Muscle layer of duodenum (tissue), 2 donors: ENCODE measurements at regions not wholly inside any gene's neighbourhood (a gene's known extent, or its start where the extent isn't known, plus 50 kb on each side); places are given as distances from the start of the nearest gene placed in this dataset.

Source experiments
- H3K27ac ChIP-seq: one replicate; pipeline ENCODE4 v1.7.0; 2013; ENCODE audit warnings: mild to moderate bottlenecking, low read length
- H3K27me3 ChIP-seq: one replicate; pipeline ENCODE4 v1.7.0; 2013; ENCODE audit warnings: low read depth, mild to moderate bottlenecking, control low read depth, low read length
- H3K36me3 ChIP-seq, 2 donors: one replicate each; pipeline ENCODE4 v1.7.0; 2013; ENCODE audit warnings: low read length in 2 of 2, control low read depth in 1 of 2, mild to moderate bottlenecking in 1 of 2; ENCODE audit not compliant: insufficient read depth in 2 of 2, control insufficient read depth in 1 of 2
- H3K4me1 ChIP-seq, 2 donors: one replicate each; pipeline ENCODE4 v1.7.0; 2013; ENCODE audit warnings: low read length in 2 of 2, mild to moderate bottlenecking in 2 of 2, control low read depth in 1 of 2, moderate library complexity in 1 of 2; ENCODE audit not compliant: insufficient read depth in 2 of 2, control insufficient read depth in 1 of 2
- H3K4me3 ChIP-seq, 2 donors: one replicate each; pipeline ENCODE4 v1.7.0; 2013; ENCODE audit warnings: low read length in 2 of 2, low read depth in 1 of 2, mild to moderate bottlenecking in 1 of 2
- H3K9me3 ChIP-seq, 2 donors: one replicate each; pipeline ENCODE4 v1.7.0; 2013; ENCODE audit warnings: low read length in 2 of 2, control low read depth in 1 of 2, mild to moderate bottlenecking in 1 of 2; ENCODE audit not compliant: control insufficient read depth in 1 of 2
- donor health status: healthy.

GRCh38 chr5:86671536-86671935 is 53.8 kb downstream of the COX7C start:
- Histone ChIP-seq H3K27ac (no peak overlapping the region), H3K4me3 (no peak overlapping the region), H3K9me3 (no peaks in the 10 kb centered on the region), H3K27me3 (no peaks in the 10 kb centered on the region), H3K36me3 (no peaks in the 10 kb centered on the region), H3K4me1 (no peaks in the 10 kb centered on the region)

DNA sequence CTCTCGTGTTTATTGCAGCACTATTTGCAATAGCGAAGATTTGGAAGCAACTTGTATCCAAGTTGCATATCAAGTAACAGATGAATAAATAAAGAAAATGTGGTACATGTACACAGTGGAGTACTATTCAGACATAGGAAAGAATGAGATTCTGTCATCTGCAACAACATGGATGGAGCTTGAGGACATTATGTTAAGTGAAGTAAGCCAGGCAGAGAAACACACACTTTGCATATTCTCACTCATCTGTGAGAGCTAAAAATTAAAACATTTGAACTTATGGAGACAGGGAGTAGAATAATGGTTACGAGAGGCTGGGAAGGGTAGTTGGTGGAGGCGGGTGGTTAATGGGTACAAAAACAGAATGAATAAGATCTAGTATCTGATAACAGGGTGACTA is 56.3 kb downstream of the COX7C start:
- Histone ChIP-seq H3K4me1 (no peaks in the 10 kb centered on the region), H3K36me3 (no peaks in the 10 kb centered on the region), H3K9me3 (no peaks in the 10 kb centered on the region)

DNA sequence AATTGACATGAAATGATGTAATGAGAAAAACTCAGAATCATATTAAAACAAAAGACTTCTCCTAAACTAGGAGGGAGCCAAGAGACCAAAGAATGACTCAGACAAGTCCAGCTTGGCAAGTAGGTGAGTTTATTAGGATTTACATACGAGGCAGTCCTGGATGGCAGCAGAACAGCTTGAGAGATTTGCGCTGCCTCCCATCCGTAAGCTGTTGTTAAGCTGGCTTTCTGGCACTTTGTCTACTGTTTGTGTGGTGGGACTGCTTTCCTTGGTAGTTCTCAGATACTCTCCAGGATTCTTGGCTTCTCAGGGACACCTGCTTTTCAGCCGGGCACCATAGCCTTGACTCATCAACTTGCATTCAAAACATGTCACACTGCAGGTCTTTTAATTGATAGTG is 57.6 kb downstream of the COX7C start:
- H3K36me3 ChIP-seq, result no peaks in the 10 kb centered on the region
- H3K27ac ChIP-seq, result no peak overlapping the region
- no peaks in the 10 kb centered on the region for H3K9me3 ChIP-seq
- no peak overlapping the region for H3K4me3 ChIP-seq
- no peaks in the 10 kb centered on the region for H3K27me3 ChIP-seq
- H3K4me1 ChIP-seq, result no peaks in the 10 kb centered on the region

More for the DNA sequence above, 56.3 kb downstream of the COX7C start:
- H3K4me3 ChIP-seq, result no peak overlapping the region
- no peaks in the 10 kb centered on the region for H3K27me3 ChIP-seq
- no peak overlapping the region for H3K27ac ChIP-seq

- Histone ChIP-seq H3K27ac (no peak overlapping the region), H3K4me1 (no peaks in the 10 kb centered on the region), H3K36me3 (no peaks in the 10 kb centered on the region), H3K27me3 (no peaks in the 10 kb centered on the region), H3K4me3 (no peak overlapping the region), H3K9me3 (no peaks in the 10 kb centered on the region)
Measured at GRCh38 chr5:86679529-86679928, 61.8 kb downstream of the COX7C start.

GRCh38 chr5:86679949-86680348 is 62.2 kb downstream of the COX7C start:
- Histone ChIP-seq H3K27me3 (no peaks in the 10 kb centered on the region), H3K27ac (no peak overlapping the region), H3K4me1 (no peaks in the 10 kb centered on the region), H3K4me3 (no peak overlapping the region), H3K9me3 (no peaks in the 10 kb centered on the region), H3K36me3 (no peaks in the 10 kb centered on the region)

DNA sequence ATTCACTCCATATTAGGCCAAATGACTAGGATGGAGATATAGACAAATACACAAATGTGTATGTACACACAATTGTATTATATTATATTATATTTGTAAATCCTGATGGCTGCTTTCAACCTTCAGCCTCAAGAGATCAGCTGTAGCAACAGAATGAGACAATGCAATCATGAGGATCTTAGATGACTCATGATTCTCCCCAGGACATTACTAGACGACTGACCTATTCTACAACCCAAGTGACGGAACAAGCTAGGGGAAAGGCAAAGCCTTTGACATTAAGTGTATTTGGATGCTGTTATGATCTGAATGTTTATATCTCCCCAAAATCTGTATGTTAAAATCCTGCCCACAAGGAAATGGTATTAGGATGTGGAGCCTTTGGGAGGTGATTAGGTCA is 66.5 kb downstream of the COX7C start:
- Histone ChIP-seq H3K27ac (no peak overlapping the region), H3K27me3 (no peaks in the 10 kb centered on the region), H3K36me3 (no peaks in the 10 kb centered on the region), H3K9me3 (no peaks in the 10 kb centered on the region), H3K4me1 (no peaks in the 10 kb centered on the region), H3K4me3 (no peak overlapping the region)

DNA sequence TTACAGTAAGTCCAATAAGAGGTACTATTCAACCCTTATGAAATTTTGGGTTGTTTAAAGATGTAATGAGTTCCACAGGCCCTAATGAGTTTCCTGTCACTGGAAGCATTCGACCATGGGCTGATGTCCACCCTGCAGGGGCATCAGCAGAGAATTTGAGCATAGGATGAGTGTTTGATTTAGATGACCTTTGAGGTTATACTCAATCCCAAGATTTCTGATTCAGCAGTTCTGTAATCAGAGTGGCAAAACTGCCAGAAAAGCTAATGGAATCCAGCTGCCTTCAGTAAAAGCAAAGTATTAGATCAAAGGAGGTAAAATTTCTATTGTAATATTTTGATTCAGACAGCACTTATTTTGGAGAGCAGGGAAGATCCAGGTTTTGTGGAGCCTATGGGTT is 68.3 kb downstream of the COX7C start:
- Histone ChIP-seq H3K9me3 (no peaks in the 10 kb centered on the region), H3K27ac (no peak overlapping the region), H3K4me1 (no peaks in the 10 kb centered on the region), H3K4me3 (no peak overlapping the region), H3K36me3 (no peaks in the 10 kb centered on the region), H3K27me3 (no peaks in the 10 kb centered on the region)

- no peaks in the 10 kb centered on the region for H3K9me3 ChIP-seq
- no peaks in the 10 kb centered on the region for H3K36me3 ChIP-seq
- H3K27ac ChIP-seq, result no peak overlapping the region
- H3K4me3 ChIP-seq, result no peak overlapping the region
- H3K4me1 ChIP-seq, result no peaks in the 10 kb centered on the region
- H3K27me3 ChIP-seq, result no peaks in the 10 kb centered on the region
Measured at GRCh38 chr5:86688406-86688805, 70.7 kb downstream of the COX7C start.

- no peaks in the 10 kb centered on the region for H3K27me3 ChIP-seq
- no peak overlapping the region for H3K27ac ChIP-seq
- no peaks in the 10 kb centered on the region for H3K9me3 ChIP-seq
- no peak overlapping the region for H3K4me3 ChIP-seq
- H3K36me3 ChIP-seq, result no peaks in the 10 kb centered on the region
- H3K4me1 ChIP-seq, result no peaks in the 10 kb centered on the region
Measured at GRCh38 chr5:86689103-86689729, 71.5 kb downstream of the COX7C start.

DNA sequence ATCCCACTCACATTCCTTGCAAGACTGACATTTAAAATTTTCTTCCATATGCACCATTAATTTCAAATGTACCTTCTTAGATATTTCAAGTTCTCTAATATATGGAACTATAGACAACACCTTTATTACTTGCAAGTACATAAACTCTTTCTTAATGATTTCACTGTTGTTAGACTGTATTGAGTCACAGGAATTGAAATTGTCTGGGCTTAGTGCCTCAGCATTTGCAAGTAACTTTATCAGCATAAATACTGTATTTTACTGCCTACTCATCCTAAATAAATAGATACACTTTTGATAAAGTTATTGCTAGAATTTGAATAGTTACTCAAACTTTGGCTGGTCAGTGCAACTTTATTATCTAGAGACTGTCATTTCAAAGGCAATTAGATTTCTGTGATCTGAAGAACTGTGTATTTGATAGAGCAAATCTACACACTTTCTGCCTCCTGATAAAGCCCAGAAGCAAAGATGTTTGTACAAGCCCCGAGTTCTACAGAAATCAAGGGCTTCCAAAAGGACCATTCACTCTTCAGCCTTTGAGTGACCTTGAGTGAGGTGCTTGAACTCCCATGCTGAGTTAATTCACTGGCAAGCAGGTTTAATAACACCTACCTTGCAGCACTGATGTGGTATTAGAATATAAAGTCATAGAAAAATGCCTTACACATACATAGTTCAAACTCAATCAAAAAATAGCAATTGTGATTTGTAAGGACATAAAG is 91.6 kb downstream of the COX7C start:
- Histone ChIP-seq H3K4me3 (no peak overlapping the region), H3K9me3 (no peaks in the 10 kb centered on the region), H3K4me1 (no peaks in the 10 kb centered on the region), H3K36me3 (no peaks in the 10 kb centered on the region), H3K27me3 (no peaks in the 10 kb centered on the region), H3K27ac (no peak overlapping the region)

DNA sequence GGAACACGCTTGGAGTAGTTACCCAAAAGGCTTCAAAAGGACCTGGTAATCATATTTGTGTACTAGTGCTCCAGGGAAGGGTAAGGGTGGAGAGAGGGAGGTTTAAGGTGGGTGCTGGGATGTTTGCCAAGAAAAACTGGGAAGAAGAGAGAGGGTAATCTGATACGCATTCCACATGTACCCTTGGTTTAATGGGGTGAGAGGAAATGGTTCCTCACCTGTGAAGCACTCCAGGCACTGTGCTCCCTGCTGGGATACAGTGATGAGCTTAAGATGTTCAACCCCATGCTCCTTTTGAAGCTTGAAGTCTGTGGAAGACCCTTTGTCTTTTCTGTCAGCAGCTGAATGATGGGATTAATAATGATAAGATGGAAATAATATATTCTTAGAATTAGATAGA is 98.4 kb downstream of the COX7C start:
- no peaks in the 10 kb centered on the region for H3K4me1 ChIP-seq
- H3K27me3 ChIP-seq, result no peaks in the 10 kb centered on the region
- H3K27ac ChIP-seq, result no peak overlapping the region
- H3K36me3 ChIP-seq, result no peaks in the 10 kb centered on the region
- no peaks in the 10 kb centered on the region for H3K9me3 ChIP-seq
- H3K4me3 ChIP-seq, result no peak overlapping the region
